DND-41 (cell line): ENCODE measurements at regions not wholly inside any gene's neighbourhood (a gene's known extent, or its start where the extent isn't known, plus 50 kb on each side); places are given as distances from the start of the nearest gene placed in this dataset.

Source experiments
- ATAC-seq: fragments of 200-7000 bp; cut with Tn5 transposase; 3 replicates; pipeline ENCODE4 v1.9.1; 2021; ENCODE audit warnings: low read depth; ENCODE audit not compliant: insufficient read depth
- DNase-seq: peaks from one replicate; pipeline ENCODE4 v3.0.0-alpha.2; 2020
- H2AFZ ChIP-seq: 2 replicates; pipeline ENCODE4 v1.6.0; 2012; ENCODE audit warnings: low read depth, low read length
- H3K27ac ChIP-seq: 2 replicates; pipeline ENCODE4 v1.5.1; 2012; ENCODE audit warnings: low read length, inconsistent platforms
- H3K27me3 ChIP-seq: fragments of 200-600 bp; sonication (generic); 2 replicates; pipeline ENCODE4 v1.6.0; 2012; ENCODE audit warnings: low read length, mild to moderate bottlenecking, inconsistent platforms; ENCODE audit not compliant: insufficient read depth, poor library complexity
- H3K36me3 ChIP-seq: 2 replicates; pipeline ENCODE4 v1.5.1; 2012; ENCODE audit warnings: low read length, inconsistent platforms; ENCODE audit not compliant: insufficient read depth
- H3K4me1 ChIP-seq: 2 replicates; pipeline ENCODE4 v1.5.1; 2012; ENCODE audit warnings: mild to moderate bottlenecking, low read length; ENCODE audit not compliant: insufficient read depth
- H3K4me2 ChIP-seq: 2 replicates; pipeline ENCODE4 v1.6.0; 2012; ENCODE audit warnings: mild to moderate bottlenecking, moderate library complexity, low read length, inconsistent platforms; ENCODE audit not compliant: insufficient read depth
- H3K4me3 ChIP-seq, 2 experiments: fragments of 200-600 bp in 1 of 2; shearing (Covaris generic) in 1 of 2; 2 replicates each; pipeline ENCODE4 v1.5.1; 2012 to 2016; ENCODE audit warnings: inconsistent platforms in 2 of 2, low read length in 2 of 2, mild to moderate bottlenecking in 2 of 2, low read depth in 1 of 2, moderate library complexity in 1 of 2
- H3K79me2 ChIP-seq: 2 replicates; pipeline ENCODE4 v1.6.0; 2012; ENCODE audit warnings: low read length, inconsistent platforms; ENCODE audit not compliant: insufficient read depth
- H3K9ac ChIP-seq: 2 replicates; pipeline ENCODE4 v1.6.0; 2012; ENCODE audit warnings: low read depth, mild to moderate bottlenecking, inconsistent platforms, low read length, moderate library complexity
- H3K9me3 ChIP-seq: 2 replicates; pipeline ENCODE4 v1.5.1; 2012; ENCODE audit warnings: low read length, moderate library complexity, mild to moderate bottlenecking, inconsistent platforms; ENCODE audit not compliant: insufficient read depth, severe bottlenecking
- H4K20me1 ChIP-seq: 2 replicates; pipeline ENCODE4 v1.6.0; 2012; ENCODE audit warnings: low read length; ENCODE audit not compliant: insufficient read depth
- CTCF ChIP-seq: IDR thresholded peaks from 2 replicates; pipeline ENCODE4 v1.5.1; 2012; ENCODE audit warnings: borderline replicate concordance, low read length, moderate library complexity, mild to moderate bottlenecking; ENCODE audit not compliant: poor library complexity, severe bottlenecking; ENCODE audit errors: extremely low read depth
- EZH2 ChIP-seq: IDR thresholded peaks from 3 replicates; pipeline ENCODE4 v1.6.1; 2012; ENCODE audit warnings: borderline replicate concordance, low read depth, mild to moderate bottlenecking, moderate library complexity, low read length, inconsistent platforms; ENCODE audit not compliant: severe bottlenecking

DNA sequence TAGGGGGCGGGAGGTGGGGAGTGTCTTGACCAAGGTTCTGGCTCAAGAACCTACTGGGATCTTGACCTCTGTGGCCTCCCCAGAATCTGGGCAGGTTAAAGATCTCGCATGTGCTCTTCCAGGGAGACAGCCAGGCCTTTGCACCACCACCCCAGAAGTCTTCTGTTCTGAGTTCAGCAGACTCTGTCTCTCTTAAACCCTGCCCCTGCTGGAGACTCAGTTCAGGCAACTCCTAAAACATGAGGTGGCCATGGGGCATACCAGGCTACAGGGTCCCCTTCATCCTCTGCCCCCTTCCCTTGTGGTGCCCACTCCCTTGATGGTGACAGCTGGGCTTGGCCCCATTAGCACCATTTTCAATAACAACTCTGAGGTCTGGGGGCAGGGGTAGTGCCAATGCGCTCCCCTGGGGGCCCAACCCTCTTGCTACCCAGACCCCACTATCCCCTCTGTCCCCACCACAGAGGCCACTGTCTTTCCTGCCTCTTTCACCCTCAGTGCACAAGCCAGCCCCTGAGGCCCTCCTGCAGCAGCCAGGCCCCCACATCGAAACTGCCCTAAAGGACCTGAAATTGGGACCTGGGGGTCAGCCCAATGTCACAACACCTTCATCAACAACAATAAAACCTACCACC, 132.7 kb upstream of the RUNX3 start:
- no peaks in the 10 kb centered on the region for H3K36me3 ChIP-seq
- no peak overlapping the region for H3K4me3 ChIP-seq
- no peak overlapping the region for H3K4me2 ChIP-seq
- H3K9ac ChIP-seq, result no peak overlapping the region
- no peaks in the 10 kb centered on the region for H3K9me3 ChIP-seq
- H4K20me1 ChIP-seq, result no peaks in the 10 kb centered on the region
- DNase-seq, result no peak
- TF ChIP-seq EZH2, result no peak
- no peak for TF ChIP-seq CTCF
- no peaks in the 10 kb centered on the region for H3K27me3 ChIP-seq
- no peaks in the 10 kb centered on the region for H3K4me1 ChIP-seq
- no peak for ATAC-seq
- H3K27ac ChIP-seq, result no peak overlapping the region
- no peak overlapping the region for H2AFZ ChIP-seq
- no peaks in the 10 kb centered on the region for H3K79me2 ChIP-seq

DNA sequence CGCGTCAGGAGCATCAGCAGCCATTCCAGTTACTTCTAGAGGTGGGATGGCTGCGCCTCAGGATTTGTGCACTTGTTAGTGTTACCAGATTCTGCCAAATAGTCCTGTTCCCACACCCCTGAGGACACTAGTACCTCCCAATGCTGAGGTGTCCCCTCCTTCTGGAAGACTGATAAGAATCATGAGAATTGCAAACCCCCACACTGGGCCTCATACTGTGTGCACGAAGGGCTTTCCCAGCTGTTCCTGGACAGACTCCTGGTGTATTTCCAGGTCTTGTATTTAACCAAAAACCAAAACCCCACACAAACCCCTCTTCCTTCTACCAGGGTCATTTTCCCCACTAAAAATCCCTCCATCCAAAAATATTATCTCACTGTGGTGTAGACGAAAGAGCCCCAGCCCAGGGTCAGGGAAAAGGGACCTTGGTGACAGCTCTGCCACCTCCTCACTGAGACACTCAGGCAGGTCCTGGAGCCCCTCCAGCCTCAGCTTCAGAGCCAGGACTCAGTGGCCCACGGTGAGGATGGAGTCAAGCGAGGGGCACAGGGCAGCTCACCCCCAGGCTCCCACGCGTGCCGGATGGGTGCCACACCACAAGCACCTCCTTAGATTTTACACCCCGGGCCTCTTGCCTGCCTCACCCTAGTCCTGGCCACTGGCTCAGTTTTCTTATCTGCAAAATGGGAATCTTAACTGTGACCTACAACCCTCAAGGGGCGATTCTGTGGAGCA, 131.4 kb upstream of the RUNX3 start:
- no peaks in the 10 kb centered on the region for H4K20me1 ChIP-seq
- H2AFZ ChIP-seq, result no peak overlapping the region
- no peak overlapping the region for H3K9ac ChIP-seq
- H3K4me1 ChIP-seq, result no peaks in the 10 kb centered on the region
- H3K27ac ChIP-seq, result no peak overlapping the region
- H3K27me3 ChIP-seq, result no peaks in the 10 kb centered on the region
- no peaks in the 10 kb centered on the region for H3K79me2 ChIP-seq
- ATAC-seq (no peak), DNase-seq (no peak)
- H3K4me3 ChIP-seq, result no peak overlapping the region
- no peaks in the 10 kb centered on the region for H3K36me3 ChIP-seq
- TF ChIP-seq EZH2 (no peak), CTCF (no peak)
- no peaks in the 10 kb centered on the region for H3K9me3 ChIP-seq
- H3K4me2 ChIP-seq, result no peak overlapping the region

GRCh38 chr1:25057188-25057587, 127.1 kb upstream of the RUNX3 start:
- ATAC-seq, result no peak
- H3K4me1 ChIP-seq, result no peaks in the 10 kb centered on the region
- no peak overlapping the region for H2AFZ ChIP-seq
- DNase-seq, result no peak
- no peaks in the 10 kb centered on the region for H3K27me3 ChIP-seq
- H4K20me1 ChIP-seq, result peaks cover 4% of the 10 kb centered on the region; the same call in 1 of the 2 replicates
- no peak overlapping the region for H3K9ac ChIP-seq
- H3K79me2 ChIP-seq, result no peaks in the 10 kb centered on the region
- no peaks in the 10 kb centered on the region for H3K36me3 ChIP-seq
- H3K27ac ChIP-seq, result no peak overlapping the region
- TF ChIP-seq CTCF, result no peak
- TF ChIP-seq EZH2, result no peak
- H3K4me2 ChIP-seq, result no peak overlapping the region
- H3K4me3 ChIP-seq, result no peak overlapping the region
- H3K9me3 ChIP-seq, result no peaks in the 10 kb centered on the region
